ENCODE measurements at regions not wholly inside any gene's neighbourhood (a gene's known extent, or its start where the extent isn't known, plus 50 kb on each side); places are given as distances from the start of the nearest gene placed in this dataset.

DNA sequence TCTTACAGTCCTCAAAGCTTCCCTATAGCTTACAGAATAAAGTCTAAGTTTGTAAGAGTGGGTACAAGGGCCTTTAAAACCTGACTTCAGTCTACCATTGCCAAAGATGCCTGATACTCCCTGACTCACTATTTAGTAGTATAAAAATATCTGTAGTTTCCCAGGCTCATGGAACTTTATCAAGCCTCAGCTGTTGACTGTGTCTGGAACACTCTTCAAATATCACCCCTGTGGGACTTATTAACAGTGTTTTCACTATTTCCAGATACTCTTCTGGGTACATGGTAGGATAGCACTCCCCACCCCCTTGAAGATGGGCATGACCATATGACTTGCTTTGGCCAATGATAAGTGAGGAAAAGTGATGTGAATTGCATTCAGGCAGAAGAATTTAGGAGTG is 105.3 kb upstream of the TENT5A start:
- TF ChIP-seq, protein P1, sequence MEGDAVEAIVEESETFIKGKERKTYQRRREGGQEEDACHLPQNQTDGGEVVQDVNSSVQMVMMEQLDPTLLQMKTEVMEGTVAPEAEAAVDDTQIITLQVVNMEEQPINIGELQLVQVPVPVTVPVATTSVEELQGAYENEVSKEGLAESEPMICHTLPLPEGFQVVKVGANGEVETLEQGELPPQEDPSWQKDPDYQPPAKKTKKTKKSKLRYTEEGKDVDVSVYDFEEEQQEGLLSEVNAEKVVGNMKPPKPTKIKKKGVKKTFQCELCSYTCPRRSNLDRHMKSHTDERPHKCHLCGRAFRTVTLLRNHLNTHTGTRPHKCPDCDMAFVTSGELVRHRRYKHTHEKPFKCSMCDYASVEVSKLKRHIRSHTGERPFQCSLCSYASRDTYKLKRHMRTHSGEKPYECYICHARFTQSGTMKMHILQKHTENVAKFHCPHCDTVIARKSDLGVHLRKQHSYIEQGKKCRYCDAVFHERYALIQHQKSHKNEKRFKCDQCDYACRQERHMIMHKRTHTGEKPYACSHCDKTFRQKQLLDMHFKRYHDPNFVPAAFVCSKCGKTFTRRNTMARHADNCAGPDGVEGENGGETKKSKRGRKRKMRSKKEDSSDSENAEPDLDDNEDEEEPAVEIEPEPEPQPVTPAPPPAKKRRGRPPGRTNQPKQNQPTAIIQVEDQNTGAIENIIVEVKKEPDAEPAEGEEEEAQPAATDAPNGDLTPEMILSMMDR (IDR thresholded peaks at IDR 0.05), result no peak
- H3K36me3 Mint-ChIP-seq (ENCODE audit: low read depth), result no peaks in the 10 kb centered on the region
- peaks cover 61% of the 10 kb centered on the region for H3K4me1 Mint-ChIP-seq (ENCODE audit: low read depth)
- H3K27me3 Mint-ChIP-seq (ENCODE audit: low read depth), result no peaks in the 10 kb centered on the region
- peaks cover 3% of the 10 kb centered on the region for H3K9me3 Mint-ChIP-seq (ENCODE audit: low read depth)
- peak overlapping the region; percentile 72 for H3K27ac Mint-ChIP-seq (ENCODE audit: unreplicated experiment)
- no peak for DNase-seq (ENCODE audit: low spot score)
- no peak overlapping the region for H3K4me3 Mint-ChIP-seq (ENCODE audit: unreplicated experiment)

DNA sequence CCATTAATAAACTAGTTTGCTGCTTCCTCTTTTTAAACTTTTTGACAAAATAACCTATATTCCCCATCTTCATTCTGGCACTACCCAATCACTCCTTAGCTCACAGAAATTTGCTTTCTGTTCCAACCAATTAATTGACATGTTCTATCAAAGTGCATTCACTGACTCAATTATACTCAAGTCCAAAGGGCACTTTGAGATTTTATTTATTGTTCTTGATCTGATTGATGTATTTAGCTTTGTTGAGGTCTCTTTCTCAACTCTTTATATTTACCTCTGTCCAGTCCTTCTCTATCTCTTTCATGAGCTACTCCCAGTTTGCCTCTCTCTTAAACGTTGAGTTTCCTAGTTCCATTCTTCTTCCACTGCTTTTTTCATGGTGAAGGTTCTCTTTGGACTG is 104.4 kb upstream of the TENT5A start:
- Mint-ChIP-seq H3K9me3 (ENCODE audit: low read depth) (peaks cover 3% of the 10 kb centered on the region), H3K27ac (ENCODE audit: unreplicated experiment) (no peak overlapping the region), H3K4me1 (ENCODE audit: low read depth) (peaks cover 51% of the 10 kb centered on the region), H3K27me3 (ENCODE audit: low read depth) (no peaks in the 10 kb centered on the region), H3K36me3 (ENCODE audit: low read depth) (no peaks in the 10 kb centered on the region), H3K4me3 (ENCODE audit: unreplicated experiment) (no peak overlapping the region)
- DNase-seq (ENCODE audit: low spot score), result no peak
- TF ChIP-seq, protein P1 (IDR thresholded peaks at IDR 0.05), result no peak

DNA sequence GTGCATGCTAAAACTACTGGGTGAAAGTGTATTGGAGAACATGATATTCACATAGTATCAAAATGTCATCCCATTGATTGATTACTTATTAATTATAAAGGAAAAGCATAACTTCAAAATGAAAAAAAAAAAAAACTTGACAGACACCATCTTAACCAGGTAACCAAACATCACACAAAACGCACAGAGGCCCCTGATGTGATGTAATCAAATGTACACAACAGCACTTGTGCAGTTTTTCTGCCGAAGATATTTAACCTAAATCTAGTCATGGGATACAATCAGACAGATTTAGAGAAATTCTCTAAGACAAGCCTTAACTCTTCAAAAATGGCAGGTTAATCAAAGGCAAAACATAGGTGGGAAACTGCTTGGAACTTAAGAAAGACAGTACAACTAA is 102.0 kb upstream of the TENT5A start:
- no peak for DNase-seq (ENCODE audit: low spot score)
- TF ChIP-seq, protein P1 (IDR thresholded peaks at IDR 0.05), result no peak
- H3K4me3 Mint-ChIP-seq (ENCODE audit: unreplicated experiment), result no peak overlapping the region
- H3K4me1 Mint-ChIP-seq (ENCODE audit: low read depth), result peaks cover 27% of the 10 kb centered on the region
- H3K9me3 Mint-ChIP-seq (ENCODE audit: low read depth), result peaks cover 3% of the 10 kb centered on the region
- H3K27me3 Mint-ChIP-seq (ENCODE audit: low read depth), result no peaks in the 10 kb centered on the region
- no peak overlapping the region for H3K27ac Mint-ChIP-seq (ENCODE audit: unreplicated experiment)
- no peaks in the 10 kb centered on the region for H3K36me3 Mint-ChIP-seq (ENCODE audit: low read depth)

- Mint-ChIP-seq H3K27ac (ENCODE audit: unreplicated experiment) (no peak overlapping the region), H3K4me1 (ENCODE audit: low read depth) (peaks cover 22% of the 10 kb centered on the region), H3K27me3 (ENCODE audit: low read depth) (no peaks in the 10 kb centered on the region), H3K36me3 (ENCODE audit: low read depth) (no peaks in the 10 kb centered on the region), H3K9me3 (ENCODE audit: low read depth) (peaks cover 3% of the 10 kb centered on the region), H3K4me3 (ENCODE audit: unreplicated experiment) (no peak overlapping the region)
- TF ChIP-seq, protein P1 (IDR thresholded peaks at IDR 0.05), result no peak
- no peak for DNase-seq (ENCODE audit: low spot score)
Observed at GRCh38 chr6:81853975-81854374, 101.5 kb upstream of the TENT5A start.

GRCh38 chr6:81849248-81849647 is 96.8 kb upstream of the TENT5A start:
- H3K27ac Mint-ChIP-seq (ENCODE audit: unreplicated experiment), result no peak overlapping the region
- H3K36me3 Mint-ChIP-seq (ENCODE audit: low read depth), result peaks cover 2% of the 10 kb centered on the region
- no peak for DNase-seq (ENCODE audit: low spot score)
- TF ChIP-seq, protein P1 (IDR thresholded peaks at IDR 0.05), result no peak
- H3K27me3 Mint-ChIP-seq (ENCODE audit: low read depth), result no peaks in the 10 kb centered on the region
- peaks cover 3% of the 10 kb centered on the region for H3K9me3 Mint-ChIP-seq (ENCODE audit: low read depth)
- peaks cover 4% of the 10 kb centered on the region for H3K4me1 Mint-ChIP-seq (ENCODE audit: low read depth)
- H3K4me3 Mint-ChIP-seq (ENCODE audit: unreplicated experiment), result no peak overlapping the region

Measured in chondrocyte (in vitro differentiated cells).